Tibial artery (tissue), 4 donors: ENCODE measurements at regions not wholly inside any gene's neighbourhood (a gene's known extent, or its start where the extent isn't known, plus 50 kb on each side); places are given as distances from the start of the nearest gene placed in this dataset.
"Not testable (repeated sequence)": the region's sequence is repeated elsewhere in the genome, so short reads cannot be mapped to it uniquely, and the experiment has no call there.

Source experiments
- DNase-seq, 2 donors: peaks; one replicate each; pipeline ENCODE4 v3.0.0-alpha.2; 2019
- H3K27ac ChIP-seq, 2 donors: fragments of 200-600 bp; sonication (generic) in 1 of 2; 1 replicate in 1 of 2; 2 replicates in 1 of 2; pipeline ENCODE4 v1.5.1; 2018 to 2019; ENCODE audit warnings: mild to moderate bottlenecking in 1 of 2
- H3K27me3 ChIP-seq, 2 donors: fragments of 200-600 bp; sonication (generic) in 1 of 2; one replicate each; pipeline versions ENCODE4 v1.5.1 to v1.6.0; 2016 to 2019
- H3K36me3 ChIP-seq, 3 donors: fragments of 200-600 bp; sonication (generic) in 2 of 3; one replicate each; pipeline ENCODE4 v1.5.1; 2016 to 2019; ENCODE audit warnings: mild to moderate bottlenecking in 2 of 3
- H3K4me1 ChIP-seq, 4 donors: fragments of 200-600 bp; sonication (generic) in 2 of 4; 1 replicate in 3 of 4; 2 replicates in 1 of 4; pipeline ENCODE4 v1.5.1; 2016 to 2019
- H3K4me3 ChIP-seq, 2 donors: fragments of 200-600 bp; sonication (generic) in 1 of 2; 1 replicate in 1 of 2; 2 replicates in 1 of 2; pipeline ENCODE4 v1.5.1; 2018 to 2019; ENCODE audit warnings: mild to moderate bottlenecking in 2 of 2
- H3K9me3 ChIP-seq, 3 donors: fragments of 200-600 bp; sonication (generic) in 1 of 3; one replicate each; pipeline ENCODE4 v1.5.1; 2016 to 2019
- intact Hi-C: fragments of 100-400 bp; cut with DNase I; formaldehyde crosslinking; loops from one replicate; pipeline ENCODE4 v1.15.0; 2023; ENCODE audit warnings: low total_unique reads
- TF ChIP-seq, protein P1 (sequence below), 2 experiments: fragments of 200-600 bp in 1 of 2; fragments of 450-650 bp in 1 of 2; IDR thresholded peaks; one replicate each; pipeline ENCODE4 v1.5.1; 2017 to 2019; ENCODE audit warnings: antibody characterized with exemption in 2 of 2, mild to moderate bottlenecking in 1 of 2, moderate library complexity in 1 of 2

DNA sequence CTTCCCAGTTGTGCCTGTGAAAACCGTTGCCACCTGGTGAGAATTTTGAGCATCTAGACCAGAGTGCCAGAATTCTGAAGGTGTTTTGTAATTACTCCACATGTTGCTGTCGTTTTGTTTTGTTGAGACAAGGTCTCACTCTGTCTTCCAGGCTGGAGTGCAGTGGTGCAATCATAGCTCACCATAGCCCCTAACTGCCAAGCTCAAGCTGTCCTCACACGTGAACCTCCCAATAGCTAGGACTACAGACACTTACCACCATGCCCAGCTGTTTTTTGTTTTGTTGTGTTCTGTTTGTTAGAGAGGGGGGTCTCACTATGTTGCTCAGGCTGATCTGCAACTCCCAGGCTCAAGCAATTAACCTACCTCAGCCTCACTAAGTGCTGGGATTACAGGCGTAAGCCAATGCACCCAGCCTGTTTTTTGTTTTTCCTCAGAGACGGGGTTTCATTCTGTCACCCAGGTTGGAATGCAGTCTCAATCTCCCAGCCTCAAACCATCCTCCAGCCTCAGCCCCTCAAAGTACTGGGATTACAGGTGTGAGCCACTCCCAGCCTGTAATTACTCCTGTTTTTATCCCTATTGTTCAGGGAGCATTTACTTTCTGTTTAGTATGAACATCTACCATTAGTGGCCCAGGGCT is 121.1 kb upstream of the DMRT1 start:
- Histone ChIP-seq H3K4me1 (peaks cover 0 to 98% (median 40%) of the 10 kb centered on the region in 4 donors), H3K9me3 (no peaks in the 10 kb centered on the region), H3K4me3 (peak overlapping the region; percentile 3 to 31), H3K36me3 (no peaks in the 10 kb centered on the region), H3K27me3 (no peaks in the 10 kb centered on the region), H3K27ac (peak overlapping the region; percentile 69 to 77)
- intact Hi-C loops, result no loop called here
- DNase-seq, result no peak
- TF ChIP-seq, protein P1, sequence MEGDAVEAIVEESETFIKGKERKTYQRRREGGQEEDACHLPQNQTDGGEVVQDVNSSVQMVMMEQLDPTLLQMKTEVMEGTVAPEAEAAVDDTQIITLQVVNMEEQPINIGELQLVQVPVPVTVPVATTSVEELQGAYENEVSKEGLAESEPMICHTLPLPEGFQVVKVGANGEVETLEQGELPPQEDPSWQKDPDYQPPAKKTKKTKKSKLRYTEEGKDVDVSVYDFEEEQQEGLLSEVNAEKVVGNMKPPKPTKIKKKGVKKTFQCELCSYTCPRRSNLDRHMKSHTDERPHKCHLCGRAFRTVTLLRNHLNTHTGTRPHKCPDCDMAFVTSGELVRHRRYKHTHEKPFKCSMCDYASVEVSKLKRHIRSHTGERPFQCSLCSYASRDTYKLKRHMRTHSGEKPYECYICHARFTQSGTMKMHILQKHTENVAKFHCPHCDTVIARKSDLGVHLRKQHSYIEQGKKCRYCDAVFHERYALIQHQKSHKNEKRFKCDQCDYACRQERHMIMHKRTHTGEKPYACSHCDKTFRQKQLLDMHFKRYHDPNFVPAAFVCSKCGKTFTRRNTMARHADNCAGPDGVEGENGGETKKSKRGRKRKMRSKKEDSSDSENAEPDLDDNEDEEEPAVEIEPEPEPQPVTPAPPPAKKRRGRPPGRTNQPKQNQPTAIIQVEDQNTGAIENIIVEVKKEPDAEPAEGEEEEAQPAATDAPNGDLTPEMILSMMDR (IDR thresholded peaks at IDR 0.05), result no peak

DNA sequence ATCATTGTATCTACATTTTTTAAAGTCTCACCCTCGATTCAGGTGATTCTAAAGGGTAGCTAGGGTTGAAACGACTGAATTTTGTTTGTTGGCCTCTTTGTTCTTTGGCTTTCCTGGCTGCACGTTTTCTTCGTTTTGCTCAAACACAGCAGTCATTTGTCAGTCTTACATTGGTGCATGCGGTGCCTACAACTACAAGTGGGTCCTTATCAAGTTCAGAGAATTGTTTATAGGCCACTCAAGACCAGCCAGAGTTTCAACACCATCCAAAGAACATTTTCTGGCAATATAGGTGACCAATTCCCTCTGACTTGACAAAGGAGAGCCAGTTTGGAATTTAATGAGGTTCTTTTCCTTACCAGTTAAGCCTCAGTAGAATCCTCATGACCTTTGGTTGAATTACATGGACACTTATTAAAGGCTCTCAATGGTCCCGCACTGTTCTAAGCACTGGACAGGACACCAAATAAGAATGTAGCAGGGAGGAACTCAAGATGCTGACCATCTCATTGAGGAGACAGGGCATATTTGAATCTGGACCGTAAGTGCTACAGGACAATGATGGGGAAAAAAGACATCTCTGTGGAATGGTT is 119.0 kb upstream of the DMRT1 start:
- DNase-seq, result no peak
- no peaks in the 10 kb centered on the region for H3K9me3 ChIP-seq
- intact Hi-C loops, result no loop called here
- no peak overlapping the region for H3K4me3 ChIP-seq
- H3K27me3 ChIP-seq, result no peaks in the 10 kb centered on the region
- no peaks in the 10 kb centered on the region for H3K36me3 ChIP-seq
- TF ChIP-seq, protein P1 (IDR thresholded peaks at IDR 0.05), result no peak
- H3K27ac ChIP-seq, result peak overlapping the region; percentile 69 to 77
- H3K4me1 ChIP-seq, result peaks cover 0 to 99% (median 33%) of the 10 kb centered on the region in 4 donors

DNA sequence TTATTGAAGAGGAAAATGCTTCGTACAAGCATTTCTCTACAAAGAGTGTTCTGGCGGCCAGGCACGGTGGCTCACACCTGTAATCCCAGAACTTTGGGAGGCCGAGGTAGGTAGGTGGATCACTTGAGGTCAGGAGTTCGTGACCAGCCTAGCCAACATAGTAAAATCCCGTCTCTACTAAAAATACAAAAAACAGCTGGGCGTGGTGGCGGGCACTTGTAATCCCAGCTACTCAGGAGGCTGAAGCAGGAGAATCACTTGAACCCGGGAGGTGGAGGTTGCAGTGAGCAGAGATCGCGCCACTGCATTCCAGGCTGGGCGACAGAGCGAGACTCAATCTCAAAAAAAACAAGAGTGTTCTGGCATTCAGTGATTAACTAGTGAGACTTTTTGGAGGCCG is 117.0 kb upstream of the DMRT1 start:
- H3K27me3 ChIP-seq, H3K36me3 ChIP-seq, H3K9me3 ChIP-seq, H3K4me3 ChIP-seq, intact Hi-C loops, DNase-seq: not testable (repeated sequence)
- Histone ChIP-seq H3K4me1 (peaks cover 0 to 99% (median 38%) of the 10 kb centered on the region in 4 donors), H3K27ac (peak overlapping the region; percentile 69 to 70)

DNA sequence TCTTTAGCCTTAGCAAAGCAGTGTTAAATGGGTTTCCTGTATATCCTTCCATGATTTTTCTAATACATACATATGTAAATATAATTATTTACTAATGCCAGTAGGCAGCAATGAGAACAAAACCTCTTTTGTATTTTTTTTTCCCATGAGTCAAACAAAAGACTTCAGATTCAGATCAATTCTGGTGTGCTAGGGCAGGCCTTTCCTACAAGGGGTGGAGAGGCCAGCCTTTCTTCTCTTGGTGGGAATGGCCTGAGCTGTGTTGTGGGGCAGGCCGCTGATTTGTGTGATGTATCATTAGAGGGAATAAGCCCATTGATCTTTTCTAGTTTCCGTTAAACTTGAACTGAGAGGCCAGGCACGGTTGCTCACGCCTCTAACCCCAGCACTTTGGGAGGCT is 115.5 kb upstream of the DMRT1 start:
- Histone ChIP-seq H3K27ac (peak overlapping the region; percentile 69 to 70), H3K36me3 (peaks cover 9 to 13% (median 12%) of the 10 kb centered on the region in 3 donors), H3K27me3 (no peaks in the 10 kb centered on the region), H3K4me3 (no peak overlapping the region), H3K9me3 (no peaks in the 10 kb centered on the region), H3K4me1 (peaks cover 0 to 99% (median 33%) of the 10 kb centered on the region in 4 donors)
- TF ChIP-seq, protein P1 (IDR thresholded peaks at IDR 0.05), result no peak
- intact Hi-C loops, result no loop called here
- no peak for DNase-seq

DNA sequence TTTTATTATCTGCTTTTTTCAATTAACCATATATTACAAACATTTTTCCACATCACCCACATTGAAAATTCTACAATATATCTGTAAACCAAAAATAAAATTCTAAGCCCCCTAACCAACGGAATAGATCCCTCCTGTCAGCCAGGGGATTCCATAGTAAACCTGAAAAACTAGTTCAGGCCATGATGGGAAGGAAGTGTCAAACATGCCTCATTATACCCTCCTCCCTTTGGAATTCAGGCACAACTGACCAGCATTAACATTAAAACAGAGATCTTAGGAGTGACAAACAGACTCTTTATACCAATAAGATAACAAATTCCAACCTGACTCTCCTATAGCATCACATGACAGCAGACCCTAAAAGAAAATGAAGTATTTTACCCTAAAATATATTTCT is 113.7 kb upstream of the DMRT1 start:
- DNase-seq, result no peak
- peak overlapping the region; percentile 69 to 70 for H3K27ac ChIP-seq
- peaks cover 27 to 30% (median 30%) of the 10 kb centered on the region in 3 donors for H3K36me3 ChIP-seq
- peaks cover 0 to 82% (median 33%) of the 10 kb centered on the region in 4 donors for H3K4me1 ChIP-seq
- TF ChIP-seq, protein P1 (IDR thresholded peaks at IDR 0.05), result no peak
- H3K4me3 ChIP-seq, result no peak overlapping the region
- intact Hi-C loops, result no loop called here
- H3K9me3 ChIP-seq, result no peaks in the 10 kb centered on the region
- H3K27me3 ChIP-seq, result no peaks in the 10 kb centered on the region

DNA sequence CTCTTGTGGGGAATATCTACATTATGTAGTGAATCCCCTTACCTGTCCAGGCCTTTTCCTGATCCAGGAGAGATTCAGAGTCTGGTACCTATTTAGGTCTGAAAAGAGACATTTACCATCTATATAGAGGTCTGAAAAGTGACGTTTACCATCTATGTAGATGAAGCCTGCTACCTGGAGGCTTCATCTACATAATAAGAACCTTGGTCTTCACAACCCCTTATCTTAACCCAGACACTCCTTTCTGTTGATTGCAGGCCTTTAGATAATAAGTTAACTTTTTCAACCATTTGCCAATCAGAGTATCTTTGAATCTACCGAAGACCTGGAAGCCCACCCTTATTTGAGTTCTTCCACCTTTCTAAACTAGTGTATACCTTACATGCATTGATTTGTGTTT is 113.0 kb upstream of the DMRT1 start:
- peak overlapping the region; percentile 69 to 70 for H3K27ac ChIP-seq
- no peaks in the 10 kb centered on the region for H3K9me3 ChIP-seq
- DNase-seq, result no peak
- intact Hi-C loops, result no loop called here
- H3K4me1 ChIP-seq, result peaks cover 0 to 78% (median 34%) of the 10 kb centered on the region in 4 donors
- no peaks in the 10 kb centered on the region for H3K27me3 ChIP-seq
- peaks cover 34 to 38% (median 37%) of the 10 kb centered on the region in 3 donors for H3K36me3 ChIP-seq
- H3K4me3 ChIP-seq, result no peak overlapping the region
- TF ChIP-seq, protein P1 (IDR thresholded peaks at IDR 0.05), result no peak
